CD4-positive, alpha-beta memory T cell (primary cell): ENCODE measurements at regions not wholly inside any gene's neighbourhood (a gene's known extent, or its start where the extent isn't known, plus 50 kb on each side); places are given as distances from the start of the nearest gene placed in this dataset.

Source experiments
- CTCF ChIA-PET: fragments of 350-600 bp; sonication (Branson Sonifier 250); formaldehyde crosslinking; loops from one replicate; lab custom pipeline; 2021; ENCODE audit warnings: inconsistent platforms; ENCODE audit not compliant: partially characterized antibody; lab: Charles Lee
- POLR2A ChIA-PET: fragments of 350-600 bp; sonication (Branson Sonifier 250); formaldehyde crosslinking; loops from one replicate; lab custom pipeline; 2021; ENCODE audit not compliant: partially characterized antibody; lab: Charles Lee
- DNase-seq, 5 donors: peaks; one replicate each; pipeline versions ENCODE4 v3.0.0 to v3.0.0-alpha.2; 2020 to 2022; ENCODE audit warnings: mixed read lengths in 1 of 5
- H3K27ac ChIP-seq: one replicate; pipeline ENCODE4 v1.7.0; 2013; ENCODE audit warnings: low read depth, low read length
- H3K27me3 ChIP-seq: 2 replicates; pipeline ENCODE4 v1.7.0; 2013; ENCODE audit warnings: mild to moderate bottlenecking, low read length, moderate library complexity; ENCODE audit not compliant: insufficient read depth
- H3K36me3 ChIP-seq: 2 replicates; pipeline ENCODE4 v1.7.0; 2013; ENCODE audit warnings: mild to moderate bottlenecking, low read length, moderate library complexity; ENCODE audit not compliant: insufficient read depth
- H3K4me1 ChIP-seq: 2 replicates; pipeline ENCODE4 v1.7.0; 2013; ENCODE audit warnings: mild to moderate bottlenecking, low read length, moderate library complexity; ENCODE audit not compliant: insufficient read depth
- H3K4me3 ChIP-seq, 2 donors: one replicate each; pipeline ENCODE4 v1.7.0; 2013; ENCODE audit warnings: low read length in 2 of 2, mild to moderate bottlenecking in 1 of 2
- H3K9me3 ChIP-seq, 2 donors: one replicate each; pipeline ENCODE4 v1.7.0; 2013; ENCODE audit warnings: low read length in 2 of 2, control low read depth in 1 of 2; ENCODE audit not compliant: control insufficient read depth in 1 of 2
- H3K27ac Mint-ChIP-seq, 7 donors: one replicate each; pipeline ENCODE4 v1.8.0; 2020 to 2021; ENCODE audit warnings: mixed read lengths in 7 of 7, mild to moderate bottlenecking in 6 of 7, inconsistent platforms in 3 of 7, moderate library complexity in 3 of 7
- H3K27me3 Mint-ChIP-seq, 2 donors: one replicate each; pipeline ENCODE4 v1.8.0; 2020 to 2021; ENCODE audit warnings: mixed read lengths in 2 of 2
- H3K36me3 Mint-ChIP-seq, 2 donors: one replicate each; pipeline ENCODE4 v1.8.0; 2020 to 2021; ENCODE audit warnings: mixed read lengths in 2 of 2, inconsistent platforms in 1 of 2, mild to moderate bottlenecking in 1 of 2
- H3K4me1 Mint-ChIP-seq, 4 donors: one replicate each; pipeline ENCODE4 v1.8.0; 2020 to 2021; ENCODE audit warnings: mixed read lengths in 4 of 4, mild to moderate bottlenecking in 1 of 4
- H3K4me3 Mint-ChIP-seq, 8 donors: one replicate each; pipeline ENCODE4 v1.8.0; 2020 to 2021; ENCODE audit warnings: mixed read lengths in 8 of 8, mild to moderate bottlenecking in 7 of 8, moderate library complexity in 6 of 8, inconsistent platforms in 3 of 8
- H3K9me3 Mint-ChIP-seq, 8 donors: one replicate each; pipeline ENCODE4 v1.8.0; 2020 to 2021; ENCODE audit warnings: mixed read lengths in 8 of 8, mild to moderate bottlenecking in 5 of 8, inconsistent platforms in 3 of 8, moderate library complexity in 1 of 8
- intact Hi-C: fragments of 100-400 bp; cut with micrococcal nuclease; formaldehyde crosslinking; loops from one replicate; pipeline ENCODE4 v1.15.1; 2023

DNA sequence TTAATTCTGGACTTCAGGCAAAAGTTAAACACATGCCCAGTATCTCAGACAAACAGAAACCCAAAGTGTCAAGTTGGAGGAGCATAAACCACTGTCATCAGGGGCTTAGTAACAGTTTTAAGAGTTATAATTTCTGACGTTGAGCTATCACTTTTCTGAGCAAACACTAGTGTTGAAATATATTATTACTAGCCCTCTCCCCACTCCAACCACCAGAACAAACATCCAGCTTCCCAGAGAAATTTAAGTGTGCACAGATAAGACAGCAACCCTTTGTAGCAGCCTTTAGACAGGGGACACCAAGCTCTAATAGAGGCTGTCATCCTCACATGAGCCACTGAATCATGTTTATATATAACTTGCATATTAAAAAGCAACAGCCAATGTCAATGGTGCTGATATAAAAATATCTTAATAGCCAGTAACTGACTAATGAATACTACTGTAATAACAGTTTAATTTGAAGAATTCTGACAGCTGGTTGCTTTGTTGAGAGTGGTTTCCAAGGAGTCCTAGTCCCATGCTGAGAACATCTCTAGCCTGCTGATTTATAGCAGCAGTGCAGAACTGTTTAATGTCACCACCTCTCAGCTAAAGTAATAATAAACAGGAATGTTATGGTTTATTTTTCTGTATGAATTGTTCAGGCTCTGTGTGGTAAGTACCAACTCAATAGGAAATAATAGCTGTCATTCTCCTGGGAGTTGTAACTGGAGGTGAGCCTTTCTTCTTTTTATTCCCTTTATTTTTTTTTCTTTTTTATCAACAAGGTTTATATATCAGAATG lies 528.7 kb upstream of the ZNF608 start:
- Mint-ChIP-seq H3K36me3 (no peaks in the 10 kb centered on the region), H3K27me3 (no peaks in the 10 kb centered on the region), H3K4me3 (no peak overlapping the region), H3K4me1 (no peaks in the 10 kb centered on the region), H3K27ac (no peak overlapping the region), H3K9me3 (peaks cover 0 to 11% (median 4%) of the 10 kb centered on the region in 8 donors)
- intact Hi-C loops, result no loop called here
- POLR2A ChIA-PET, result no interaction called here
- Histone ChIP-seq H3K27me3 (no peaks in the 10 kb centered on the region), H3K4me1 (no peaks in the 10 kb centered on the region), H3K9me3 (no peaks in the 10 kb centered on the region), H3K36me3 (no peaks in the 10 kb centered on the region), H3K27ac (no peak overlapping the region), H3K4me3 (no peak overlapping the region)
- no peak for DNase-seq
- CTCF ChIA-PET, result no interaction called here

DNA sequence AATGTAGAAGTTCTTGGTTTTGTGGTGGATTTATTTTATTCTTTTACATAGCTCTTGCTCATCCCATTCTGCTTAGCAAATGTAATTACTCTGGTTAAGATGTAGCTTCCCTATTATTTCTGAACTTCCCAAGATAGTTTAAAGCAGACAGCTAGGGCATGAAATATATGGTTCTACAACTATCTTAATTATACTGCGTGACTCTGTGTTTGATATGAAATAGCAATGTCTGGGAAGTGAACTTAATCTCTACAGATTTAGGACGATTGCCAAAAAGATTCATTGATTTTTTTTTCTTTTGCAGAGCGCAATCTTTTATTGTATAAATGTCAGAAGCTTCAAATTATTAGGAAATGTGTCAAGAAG lies 529.3 kb upstream of the ZNF608 start:
- no peak for DNase-seq
- Histone ChIP-seq H3K9me3 (no peaks in the 10 kb centered on the region), H3K36me3 (no peaks in the 10 kb centered on the region), H3K27ac (no peak overlapping the region), H3K4me3 (no peak overlapping the region), H3K27me3 (no peaks in the 10 kb centered on the region), H3K4me1 (no peaks in the 10 kb centered on the region)
- no peaks in the 10 kb centered on the region for H3K27me3 Mint-ChIP-seq
- H3K36me3 Mint-ChIP-seq, result no peaks in the 10 kb centered on the region
- H3K27ac Mint-ChIP-seq, result no peak overlapping the region
- CTCF ChIA-PET, result no interaction called here
- POLR2A ChIA-PET, result no interaction called here
- H3K9me3 Mint-ChIP-seq, result peaks cover 0 to 11% (median 4%) of the 10 kb centered on the region in 8 donors
- no peaks in the 10 kb centered on the region for H3K4me1 Mint-ChIP-seq
- intact Hi-C loops, result no loop called here
- H3K4me3 Mint-ChIP-seq, result no peak overlapping the region

DNA sequence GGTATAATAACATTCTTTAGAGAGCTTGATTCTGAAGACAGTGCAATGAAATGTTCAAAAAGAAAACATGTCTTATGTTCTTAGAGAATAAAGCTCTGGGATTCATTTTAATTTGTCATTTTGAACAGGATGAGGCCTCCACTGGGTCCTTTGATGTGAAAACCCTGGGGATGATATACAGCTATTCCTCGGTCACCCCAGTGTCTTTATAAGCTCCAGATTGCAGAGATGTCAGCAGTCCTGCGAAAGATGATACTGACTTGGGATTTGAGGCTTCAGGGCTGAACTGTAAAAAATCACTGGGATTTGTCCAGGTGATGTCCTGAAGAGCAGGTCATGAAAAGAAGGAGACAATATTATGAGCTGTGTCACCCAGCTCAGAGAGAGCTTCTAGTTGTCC lies 529.7 kb upstream of the ZNF608 start:
- H3K36me3 Mint-ChIP-seq, result no peaks in the 10 kb centered on the region
- H3K27me3 Mint-ChIP-seq, result no peaks in the 10 kb centered on the region
- no peaks in the 10 kb centered on the region for H3K36me3 ChIP-seq
- H3K4me3 ChIP-seq, result no peak overlapping the region
- no peak overlapping the region for H3K4me3 Mint-ChIP-seq
- peaks cover 0 to 9% (median 4%) of the 10 kb centered on the region in 8 donors for H3K9me3 Mint-ChIP-seq
- H3K27me3 ChIP-seq, result no peaks in the 10 kb centered on the region
- no peaks in the 10 kb centered on the region for H3K4me1 ChIP-seq
- H3K9me3 ChIP-seq, result no peaks in the 10 kb centered on the region
- ChIA-PET POLR2A (no interaction called here), CTCF (no interaction called here)
- H3K27ac ChIP-seq, result no peak overlapping the region
- no peak overlapping the region for H3K27ac Mint-ChIP-seq
- H3K4me1 Mint-ChIP-seq, result no peaks in the 10 kb centered on the region
- no peak for DNase-seq
- intact Hi-C loops, result no loop called here

DNA sequence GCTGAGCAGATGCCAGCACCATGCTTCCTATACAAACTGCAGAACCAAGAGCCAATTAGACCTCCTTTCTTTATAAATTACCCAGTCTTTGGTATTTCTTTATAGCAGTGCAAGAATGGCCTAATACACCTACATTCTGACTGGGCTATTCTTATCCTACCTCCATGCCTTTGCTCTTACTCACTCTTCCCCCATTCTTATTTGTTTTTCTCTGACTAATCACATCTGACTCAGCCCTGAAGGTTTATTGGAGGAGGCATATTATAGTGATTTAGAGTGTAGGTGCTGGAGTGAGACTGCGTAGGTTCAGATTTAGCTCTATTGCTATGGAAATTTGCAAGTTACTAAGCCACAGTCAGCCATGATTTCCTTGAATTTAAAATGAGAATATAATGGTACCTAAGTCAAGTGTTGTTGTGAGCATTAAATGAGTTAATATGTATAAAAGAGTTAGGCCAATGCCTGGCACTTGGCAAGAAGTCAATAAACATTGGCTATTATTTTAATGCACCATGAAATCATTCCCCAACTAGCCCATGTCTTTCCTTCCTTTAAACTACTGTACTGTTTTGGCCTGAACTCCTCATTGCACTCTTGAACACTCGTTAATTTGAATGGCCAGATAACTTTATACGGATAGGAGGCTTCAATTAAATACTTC lies 531.2 kb upstream of the ZNF608 start:
- Mint-ChIP-seq H3K27ac (no peak overlapping the region), H3K9me3 (peaks cover 0 to 7% (median 2%) of the 10 kb centered on the region in 8 donors), H3K4me1 (no peaks in the 10 kb centered on the region), H3K27me3 (no peaks in the 10 kb centered on the region), H3K36me3 (no peaks in the 10 kb centered on the region), H3K4me3 (no peak overlapping the region)
- Histone ChIP-seq H3K4me1 (no peaks in the 10 kb centered on the region), H3K4me3 (no peak overlapping the region), H3K9me3 (no peaks in the 10 kb centered on the region), H3K27me3 (no peaks in the 10 kb centered on the region), H3K27ac (no peak overlapping the region), H3K36me3 (no peaks in the 10 kb centered on the region)
- no peak for DNase-seq
- POLR2A ChIA-PET, result no interaction called here
- CTCF ChIA-PET, result no interaction called here
- intact Hi-C loops, result no loop called here

DNA sequence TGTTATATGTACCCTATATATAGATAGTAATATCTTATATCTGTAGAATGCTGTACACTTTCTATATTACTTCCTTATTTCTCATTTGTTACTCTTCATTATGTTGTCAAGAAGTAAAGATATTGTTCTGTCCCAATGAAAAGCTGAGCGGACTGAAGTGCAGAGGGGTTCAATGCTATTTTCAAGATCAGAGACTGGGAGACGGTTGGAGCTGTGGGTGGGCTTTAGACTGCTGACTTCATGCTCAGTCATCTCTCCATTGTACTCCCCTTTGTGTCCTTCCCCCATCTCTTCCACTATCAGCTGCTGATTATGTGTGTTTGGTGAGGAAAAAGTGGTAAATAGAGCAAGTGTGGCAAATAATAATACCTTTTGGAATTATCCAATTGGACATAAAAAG lies 532.3 kb upstream of the ZNF608 start:
- POLR2A ChIA-PET, result no interaction called here
- Mint-ChIP-seq H3K4me3 (no peak overlapping the region), H3K9me3 (peaks cover 0 to 4% (median 2%) of the 10 kb centered on the region in 8 donors)

DNA sequence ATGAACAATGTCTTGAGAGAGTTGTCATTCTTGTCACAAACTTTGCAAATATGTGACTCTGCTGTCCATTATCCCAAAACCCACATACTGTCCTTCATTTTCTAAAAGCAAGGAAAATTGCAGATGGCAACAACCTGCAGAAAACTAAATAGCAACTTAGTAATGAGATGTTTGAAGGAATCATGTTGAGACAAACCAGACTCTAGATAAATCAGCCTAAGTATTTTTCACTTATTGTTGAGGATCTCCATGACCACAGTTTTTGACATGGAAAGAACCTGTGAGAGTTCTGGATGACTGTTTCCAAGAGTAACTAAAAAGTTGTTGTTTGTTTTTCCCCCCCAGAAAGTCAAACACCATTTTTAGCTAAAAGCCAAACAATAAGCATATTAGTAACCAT lies 535.2 kb upstream of the ZNF608 start:
- no peaks in the 10 kb centered on the region for H3K27me3 ChIP-seq
- no peaks in the 10 kb centered on the region for H3K4me1 ChIP-seq
- H3K4me3 Mint-ChIP-seq, result no peak overlapping the region
- peaks cover 0 to 4% (median 3%) of the 10 kb centered on the region in 8 donors for H3K9me3 Mint-ChIP-seq
- H3K4me1 Mint-ChIP-seq, result no peaks in the 10 kb centered on the region
- ChIA-PET CTCF (no interaction called here), POLR2A (no interaction called here)
- intact Hi-C loops, result no loop called here
- H3K4me3 ChIP-seq, result no peak overlapping the region
- no peaks in the 10 kb centered on the region for H3K9me3 ChIP-seq
- H3K36me3 ChIP-seq, result no peaks in the 10 kb centered on the region
- H3K36me3 Mint-ChIP-seq, result no peaks in the 10 kb centered on the region
- H3K27ac ChIP-seq, result no peak overlapping the region
- no peaks in the 10 kb centered on the region for H3K27me3 Mint-ChIP-seq
- H3K27ac Mint-ChIP-seq, result no peak overlapping the region
- no peak for DNase-seq

More for the DNA sequence above, 532.3 kb upstream of the ZNF608 start:
- Mint-ChIP-seq H3K27ac (no peak overlapping the region), H3K4me1 (no peaks in the 10 kb centered on the region), H3K27me3 (no peaks in the 10 kb centered on the region), H3K36me3 (no peaks in the 10 kb centered on the region)
- H3K36me3 ChIP-seq, result no peaks in the 10 kb centered on the region
- H3K27me3 ChIP-seq, result no peaks in the 10 kb centered on the region
- H3K27ac ChIP-seq, result no peak overlapping the region
- no peaks in the 10 kb centered on the region for H3K4me1 ChIP-seq
- H3K4me3 ChIP-seq, result no peak overlapping the region
- CTCF ChIA-PET, result no interaction called here
- no peaks in the 10 kb centered on the region for H3K9me3 ChIP-seq
- intact Hi-C loops, result no loop called here
- no peak for DNase-seq

DNA sequence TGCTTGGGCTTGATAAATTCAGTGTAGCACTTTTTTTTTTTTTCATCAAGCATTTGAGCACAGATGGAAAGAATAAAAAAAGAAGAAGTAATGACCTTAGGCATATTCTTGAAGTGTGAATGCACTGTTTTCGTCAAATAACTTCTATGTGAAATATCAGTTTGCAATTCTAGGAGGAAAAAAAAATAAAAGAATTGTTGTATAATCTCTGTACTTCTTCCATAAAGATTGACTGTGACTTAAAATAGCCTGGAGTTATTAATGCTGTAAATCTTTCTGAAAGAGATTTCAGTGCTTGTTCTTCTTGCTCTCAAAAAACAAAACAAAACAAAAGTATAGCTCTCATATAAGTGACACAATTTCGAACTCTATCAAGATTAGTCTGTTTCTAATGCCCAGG lies 536.9 kb upstream of the ZNF608 start:
- H3K27me3 Mint-ChIP-seq, result no peaks in the 10 kb centered on the region
- intact Hi-C loops, result no loop called here
- POLR2A ChIA-PET, result no interaction called here

More for the DNA sequence above, 536.9 kb upstream of the ZNF608 start:
- Histone ChIP-seq H3K9me3 (no peaks in the 10 kb centered on the region), H3K27me3 (no peaks in the 10 kb centered on the region), H3K36me3 (no peaks in the 10 kb centered on the region), H3K4me1 (no peaks in the 10 kb centered on the region), H3K27ac (no peak overlapping the region), H3K4me3 (no peak overlapping the region)
- no peaks in the 10 kb centered on the region for H3K4me1 Mint-ChIP-seq
- no peak for DNase-seq
- H3K27ac Mint-ChIP-seq, result no peak overlapping the region
- H3K4me3 Mint-ChIP-seq, result no peak overlapping the region
- peaks cover 0 to 4% (median 4%) of the 10 kb centered on the region in 8 donors for H3K9me3 Mint-ChIP-seq
- no peaks in the 10 kb centered on the region for H3K36me3 Mint-ChIP-seq
- CTCF ChIA-PET, result no interaction called here
